HG03039 (cell line): ENCODE measurements at regions not wholly inside any gene's neighbourhood (a gene's known extent, or its start where the extent isn't known, plus 50 kb on each side); places are given as distances from the start of the nearest gene placed in this dataset.

ENCODE experiments used
- ATAC-seq: cut with Tn5 transposase; IDR thresholded peaks from one replicate; pipeline ENCODE4 v1.9.1; 2021; ENCODE audit warnings: mild to moderate bottlenecking, moderate library complexity; ENCODE audit not compliant: unreplicated experiment

GRCh38 chr3:103047640-103048039 lies 612.8 kb downstream of the ZPLD1 start:
- ATAC-seq = no peak

DNA sequence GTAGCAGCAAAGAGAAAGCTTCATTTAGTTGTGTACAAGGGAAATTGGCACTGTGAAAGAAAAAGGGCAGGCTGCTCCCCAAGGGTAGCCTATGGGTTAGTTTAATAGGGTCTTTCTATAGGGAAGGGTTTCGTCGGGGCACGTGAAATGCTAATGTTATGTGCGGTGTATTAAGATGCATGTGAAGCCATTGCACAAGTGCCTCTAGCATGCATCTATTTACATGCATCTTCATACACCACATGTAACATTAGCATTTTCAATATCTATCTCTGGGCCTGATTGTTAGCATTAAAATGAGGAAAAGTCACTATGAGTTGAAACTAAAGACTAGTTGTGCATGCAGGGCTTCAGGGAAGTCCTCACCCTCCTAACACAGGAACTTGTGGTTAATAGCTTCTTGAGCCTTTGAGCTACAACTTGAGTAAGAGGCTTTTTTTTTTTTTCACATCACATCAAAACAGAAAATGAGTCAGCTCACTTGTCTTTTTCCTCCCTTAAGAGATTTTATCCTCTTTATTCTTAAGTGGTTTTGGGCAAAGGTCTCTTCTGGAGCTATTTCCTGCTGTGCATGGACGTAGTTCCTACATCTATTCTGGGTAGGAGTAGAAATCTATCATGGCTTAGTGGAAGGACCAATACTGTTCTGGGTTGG lies 613.4 kb downstream of the ZPLD1 start:
- ATAC-seq = no peak

GRCh38 chr3:103052236-103052830 lies 617.5 kb downstream of the ZPLD1 start:
- ATAC-seq = no peak

DNA sequence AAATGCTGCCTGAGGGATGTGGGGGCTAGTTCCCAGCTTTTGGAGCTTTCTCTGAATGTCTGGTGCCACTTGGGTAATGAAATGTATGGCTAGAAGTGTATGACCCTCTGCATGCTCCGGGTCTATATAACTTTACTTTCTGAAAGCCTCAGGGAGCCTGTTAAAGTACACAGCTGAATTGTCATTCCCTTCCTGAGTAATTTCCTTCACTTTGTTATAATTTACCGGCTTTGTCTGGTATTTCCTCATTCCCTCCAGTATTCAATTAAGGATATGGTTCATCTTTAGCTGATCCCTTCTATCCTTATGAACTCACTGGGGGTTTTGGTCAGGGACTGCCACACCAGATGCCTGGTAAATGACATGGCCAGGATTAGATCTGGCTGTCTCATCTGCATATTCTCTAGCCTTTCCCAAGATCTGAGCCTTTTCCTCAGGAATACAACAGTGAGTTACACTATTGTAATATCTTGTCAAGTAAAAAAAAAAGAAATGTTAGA lies 620.3 kb downstream of the ZPLD1 start:
- no peak for ATAC-seq

GRCh38 chr3:103056542-103056941 lies 621.7 kb downstream of the ZPLD1 start:
- no peak for ATAC-seq

GRCh38 chr3:103057003-103057402 lies 622.2 kb downstream of the ZPLD1 start:
- no peak for ATAC-seq

DNA sequence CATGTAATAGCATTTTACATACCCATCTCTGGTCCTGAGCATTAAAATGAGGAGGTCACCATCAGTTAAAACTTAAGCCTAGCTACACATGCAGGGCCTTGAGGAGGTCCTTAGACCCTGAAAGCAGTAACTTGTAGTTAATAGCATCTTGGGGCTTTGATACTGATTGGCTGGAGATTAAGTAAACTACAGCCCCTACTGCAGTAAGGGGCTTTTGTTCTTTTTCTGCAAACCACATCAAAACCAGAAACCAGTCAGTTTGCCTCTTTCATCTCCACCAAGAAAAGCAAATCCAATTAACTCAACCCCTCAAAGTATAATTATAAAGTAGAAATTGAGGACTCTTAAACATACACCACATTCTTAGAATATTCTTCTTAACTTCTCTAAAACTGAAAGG lies 622.7 kb downstream of the ZPLD1 start:
- ATAC-seq = no peak

- no peak for ATAC-seq
Measured at GRCh38 chr3:103059432-103059831, 624.6 kb downstream of the ZPLD1 start.

DNA sequence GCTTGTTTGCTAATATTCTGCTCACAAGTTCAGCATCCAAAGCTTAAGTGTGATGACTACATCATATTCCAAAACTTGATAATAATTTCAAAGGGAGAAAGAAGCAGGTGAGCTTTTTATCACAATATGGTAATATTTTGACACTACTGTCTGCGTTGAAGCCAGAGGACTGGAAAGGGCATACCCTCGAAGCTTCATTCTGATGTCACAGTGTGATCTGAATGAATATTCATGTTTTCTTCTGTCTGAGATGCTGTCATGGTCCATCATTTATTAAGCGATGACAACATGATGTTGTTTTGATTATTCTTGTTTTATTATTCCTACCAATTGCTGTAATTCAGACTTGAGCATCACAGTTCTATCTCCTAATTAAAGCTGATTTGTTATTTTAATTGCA lies 625.4 kb downstream of the ZPLD1 start:
- no peak for ATAC-seq

DNA sequence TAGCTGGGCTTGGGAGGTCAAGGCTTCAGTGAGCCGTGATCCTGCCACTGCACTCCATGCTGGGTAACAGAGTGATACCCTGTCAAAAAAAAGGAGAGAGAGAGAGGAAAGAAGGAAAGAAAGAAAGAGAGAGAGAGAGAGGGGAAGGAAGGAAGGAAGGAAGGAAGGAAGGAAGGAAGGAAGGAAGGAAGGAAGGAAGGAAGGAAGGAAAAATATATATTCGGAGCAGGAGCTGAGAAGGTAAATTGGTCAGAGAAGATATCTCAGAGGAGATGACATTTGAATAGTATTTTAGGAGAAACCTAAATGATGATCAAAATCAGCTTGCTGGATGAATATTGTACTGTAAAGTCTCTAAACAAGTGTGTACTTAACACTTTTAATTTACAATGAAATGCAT lies 633.1 kb downstream of the ZPLD1 start:
- ATAC-seq = no peak

GRCh38 chr3:103075282-103075681 lies 640.5 kb downstream of the ZPLD1 start:
- no peak for ATAC-seq

DNA sequence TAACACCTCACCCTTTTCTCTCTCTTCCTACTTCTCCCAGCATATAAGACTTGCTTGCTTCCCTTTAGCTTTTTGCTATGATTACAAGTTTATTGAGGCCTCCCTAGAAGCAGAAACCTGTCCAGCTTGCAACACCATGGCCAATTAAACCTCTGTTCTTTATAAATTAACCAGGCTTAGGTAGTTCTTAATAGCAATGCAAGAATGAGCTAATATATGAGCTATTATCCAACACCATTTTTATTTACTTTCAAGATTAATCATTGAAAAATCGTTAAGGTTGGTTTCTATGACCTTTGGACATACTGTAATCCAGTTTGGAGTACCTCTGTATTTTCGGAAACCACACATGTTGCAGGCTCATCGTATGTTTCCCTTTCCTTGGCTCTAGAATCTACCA lies 643.1 kb downstream of the ZPLD1 start:
- ATAC-seq = no peak

GRCh38 chr3:103082501-103082900 lies 647.7 kb downstream of the ZPLD1 start:
- no peak for ATAC-seq

DNA sequence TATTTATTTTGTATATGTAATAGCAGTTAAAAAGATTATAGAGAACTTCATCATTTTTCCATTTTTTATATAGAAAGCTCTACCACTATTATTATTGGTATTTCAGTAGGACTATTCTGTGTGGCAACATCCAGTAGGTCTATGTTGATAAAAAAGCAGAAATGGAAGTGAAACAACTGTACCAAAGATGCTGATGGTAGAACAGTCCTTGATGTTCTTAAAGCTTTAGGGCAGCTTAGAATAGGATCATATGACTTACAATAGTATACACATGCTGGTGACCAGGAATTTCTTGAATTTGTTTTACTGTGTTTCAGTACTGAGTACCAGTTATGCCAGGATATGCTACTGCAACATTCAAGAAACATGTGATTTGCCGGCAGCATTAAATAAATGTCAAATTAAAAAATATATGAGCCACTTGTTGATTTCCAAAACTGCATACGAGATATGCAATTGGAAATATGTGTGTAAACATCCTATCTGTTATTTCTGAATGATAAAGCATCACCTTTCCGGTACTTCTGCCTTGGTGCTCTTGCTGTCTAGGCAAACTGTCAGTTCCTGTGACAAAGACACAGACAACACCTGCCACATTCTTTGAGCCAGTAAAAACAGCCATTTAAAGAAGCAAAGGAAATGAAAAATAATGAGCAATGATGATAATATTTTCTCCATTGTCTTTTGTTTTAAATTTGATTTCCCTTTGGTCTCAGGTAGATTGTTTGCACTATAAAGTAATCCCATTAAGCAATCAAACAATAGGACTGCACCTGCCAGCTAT lies 649.2 kb downstream of the ZPLD1 start:
- no peak for ATAC-seq

DNA sequence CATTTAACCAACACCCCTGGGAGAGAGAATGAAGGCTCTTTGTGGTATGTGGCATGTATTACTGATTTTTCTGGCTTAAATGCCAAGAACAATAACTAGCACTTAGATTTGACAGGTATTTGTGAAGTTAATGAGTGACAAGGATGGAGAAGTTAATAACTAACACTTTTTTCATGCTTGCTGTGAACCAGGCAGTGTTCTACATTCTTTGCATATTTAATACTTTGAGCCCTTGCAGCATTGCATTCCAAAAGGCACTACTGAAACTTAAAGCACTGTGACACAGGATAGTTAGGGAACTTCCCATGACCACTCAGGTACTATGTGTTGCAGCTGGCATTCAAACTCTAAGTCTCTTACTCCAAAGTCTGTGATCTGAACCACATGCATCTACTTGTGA lies 650.6 kb downstream of the ZPLD1 start:
- ATAC-seq = peak; percentile 49

GRCh38 chr3:103089758-103090157 lies 654.9 kb downstream of the ZPLD1 start:
- ATAC-seq = no peak

DNA sequence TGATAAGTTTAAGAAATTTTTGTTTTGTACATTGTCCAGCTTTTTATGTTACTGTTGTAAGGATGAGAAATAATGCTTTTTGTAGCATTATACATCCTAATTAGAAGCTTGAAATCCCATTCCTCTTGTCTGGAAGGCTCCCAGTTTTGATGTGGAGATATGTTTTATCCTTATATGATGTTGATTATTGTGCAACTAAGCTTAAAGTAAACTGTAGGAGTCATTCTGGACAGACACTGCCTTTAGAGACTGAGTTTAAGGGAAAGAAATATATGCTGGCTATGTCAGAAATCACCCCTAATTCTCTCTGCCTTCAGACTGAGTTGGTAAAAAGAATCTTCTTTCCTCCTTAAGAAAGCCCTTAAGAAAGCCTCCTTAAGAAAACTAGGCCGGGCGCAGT lies 670.4 kb downstream of the ZPLD1 start:
- ATAC-seq = no peak

DNA sequence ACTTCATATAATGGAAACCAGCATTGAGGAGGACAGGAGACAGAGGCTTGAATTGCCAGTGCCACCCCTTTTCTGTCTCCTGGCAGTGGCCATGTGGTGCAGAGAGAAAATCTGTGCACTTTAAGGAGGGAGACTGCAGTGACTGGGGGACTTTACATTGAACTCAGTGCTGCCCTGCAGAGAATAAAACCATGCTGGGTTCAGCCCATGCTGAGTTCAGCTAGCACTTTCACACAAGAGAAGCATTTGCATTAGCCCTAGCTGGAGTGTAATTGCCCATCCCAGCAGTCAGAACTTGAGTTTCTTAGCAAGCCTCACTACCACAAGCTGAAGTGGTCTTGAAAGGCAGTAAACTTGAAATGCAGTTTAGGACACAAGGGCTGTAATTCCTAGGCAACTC lies 677.5 kb downstream of the ZPLD1 start:
- no peak for ATAC-seq

GRCh38 chr3:103126115-103126514 lies 691.3 kb downstream of the ZPLD1 start:
- ATAC-seq = no peak

- no peak for ATAC-seq
Measured at GRCh38 chr3:103127098-103127630, 692.3 kb downstream of the ZPLD1 start.

- ATAC-seq = peak; percentile 94
Measured at GRCh38 chr3:103127737-103128136, 692.9 kb downstream of the ZPLD1 start.
